GM19328 (cell line): ENCODE measurements at regions not wholly inside any gene's neighbourhood (a gene's known extent, or its start where the extent isn't known, plus 50 kb on each side); places are given as distances from the start of the nearest gene placed in this dataset.

Experiments used
- ATAC-seq: cut with Tn5 transposase; IDR thresholded peaks from one replicate; pipeline ENCODE4 v1.9.1; 2021; ENCODE audit warnings: mild to moderate bottlenecking, moderate library complexity; ENCODE audit not compliant: unreplicated experiment

- peak; percentile 42 for ATAC-seq
Measured at GRCh38 chr11:19345848-19346681, 105.3 kb upstream of the E2F8 start.

- ATAC-seq: peak; percentile 40
Measured at GRCh38 chr11:19345519-19345847, 104.7 kb upstream of the E2F8 start.

- ATAC-seq: no peak
Measured at GRCh38 chr11:19344661-19345518, 104.1 kb upstream of the E2F8 start.

GRCh38 chr11:19342036-19342435, 101.3 kb upstream of the E2F8 start:
- ATAC-seq: no peak

GRCh38 chr11:19338375-19338774, 97.6 kb upstream of the E2F8 start:
- ATAC-seq: no peak

GRCh38 chr11:19337779-19338178, 97.0 kb upstream of the E2F8 start:
- no peak for ATAC-seq

- no peak for ATAC-seq
Measured at GRCh38 chr11:19336331-19336730, 95.6 kb upstream of the E2F8 start.

GRCh38 chr11:19332476-19332875, 91.7 kb upstream of the E2F8 start:
- ATAC-seq: peak; percentile 91

- no peak for ATAC-seq
Measured at GRCh38 chr11:19330416-19330815, 89.7 kb upstream of the E2F8 start.

GRCh38 chr11:19329970-19330369, 89.2 kb upstream of the E2F8 start:
- ATAC-seq: no peak

- no peak for ATAC-seq
Measured at GRCh38 chr11:19328586-19329311, 88.0 kb upstream of the E2F8 start.

GRCh38 chr11:19327280-19327679, 86.5 kb upstream of the E2F8 start:
- ATAC-seq: no peak

GRCh38 chr11:19326499-19326898, 85.8 kb upstream of the E2F8 start:
- no peak for ATAC-seq

GRCh38 chr11:19323502-19323901, 82.8 kb upstream of the E2F8 start:
- ATAC-seq: no peak

GRCh38 chr11:19321351-19321750, 80.6 kb upstream of the E2F8 start:
- no peak for ATAC-seq

- ATAC-seq: no peak
Measured at GRCh38 chr11:19320827-19321226, 80.1 kb upstream of the E2F8 start.

GRCh38 chr11:19316434-19316833, 75.7 kb upstream of the E2F8 start:
- ATAC-seq: no peak

GRCh38 chr11:19315511-19315910, 74.8 kb upstream of the E2F8 start:
- no peak for ATAC-seq

GRCh38 chr11:19313140-19313539, 72.4 kb upstream of the E2F8 start:
- ATAC-seq: no peak

- ATAC-seq: peak; percentile 79
Measured at GRCh38 chr11:19311308-19312030, 70.7 kb upstream of the E2F8 start.

GRCh38 chr11:19307498-19307897, 66.8 kb upstream of the E2F8 start:
- ATAC-seq: no peak
